Activated T-helper 1 cell treated with anti-CD3 and anti-CD28 coated beads, Interleukin-12 subunit alpha, Interleukin-12 subunit beta, Interleukin-2, Interleukin-4 antibody, amounts not matched to agents 30 ng/mL and 10 ng/mL and 1 ng/mL, durations not matched to agents 14 hours and 24 hours and 36 hours (primary cell): ENCODE measurements at regions not wholly inside any gene's neighbourhood (a gene's known extent, or its start where the extent isn't known, plus 50 kb on each side); places are given as distances from the start of the nearest gene placed in this dataset.

Experiments
- DNase-seq: peaks from one replicate; pipeline ENCODE4 v3.0.0; 2021; ENCODE audit warnings: low spot score
- H3K27ac Mint-ChIP-seq: one replicate; pipeline ENCODE4 v1.8.0; 2021; ENCODE audit warnings: mild to moderate bottlenecking, mixed read lengths
- H3K27me3 Mint-ChIP-seq: one replicate; pipeline ENCODE4 v1.8.0; 2022; ENCODE audit warnings: mild to moderate bottlenecking, moderate library complexity, mixed read lengths; ENCODE audit not compliant: insufficient read depth
- H3K36me3 Mint-ChIP-seq: one replicate; pipeline ENCODE4 v1.8.0; 2021; ENCODE audit warnings: low read depth, mixed read lengths
- H3K4me1 Mint-ChIP-seq: one replicate; pipeline ENCODE4 v1.8.0; 2021; ENCODE audit warnings: low read depth, mixed read lengths
- H3K4me3 Mint-ChIP-seq: one replicate; pipeline ENCODE4 v1.8.0; 2021; ENCODE audit warnings: mild to moderate bottlenecking, moderate library complexity, mixed read lengths
- H3K9me3 Mint-ChIP-seq: one replicate; pipeline ENCODE4 v1.8.0; 2021; ENCODE audit warnings: mixed read lengths
- intact Hi-C: fragments of 100-400 bp; cut with micrococcal nuclease; formaldehyde crosslinking; loops from one replicate; pipeline ENCODE4 v1.15.1; 2024

DNA sequence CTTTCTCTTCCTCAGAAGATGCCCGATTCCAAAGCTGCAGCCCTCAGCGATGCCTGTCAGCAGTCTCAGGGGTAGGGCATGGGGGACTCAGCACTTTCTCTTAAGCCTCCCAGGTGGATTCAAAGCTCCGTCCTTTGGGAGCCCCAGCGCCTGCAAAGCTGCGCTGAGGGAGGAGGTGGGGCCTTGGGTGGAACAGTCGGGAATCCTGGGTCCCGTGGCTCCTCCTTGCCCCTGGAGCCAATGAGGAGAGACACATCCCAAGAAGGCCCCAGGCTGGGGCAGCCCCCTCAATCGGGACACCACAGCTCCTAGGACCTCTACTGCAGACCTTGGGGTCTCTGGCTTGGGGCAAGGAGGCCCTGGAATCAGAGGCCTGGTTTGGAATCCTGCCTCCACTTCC lies 227.5 kb upstream of the IGF1R start:
- Mint-ChIP-seq H3K36me3 (no peaks in the 10 kb centered on the region), H3K4me3 (no peak overlapping the region), H3K27ac (no peak overlapping the region), H3K9me3 (no peaks in the 10 kb centered on the region), H3K27me3 (peaks cover 33% of the 10 kb centered on the region), H3K4me1 (no peaks in the 10 kb centered on the region)
- intact Hi-C loops: loop anchor here (1.0 to 5.0 kb wide), 3 partner anchors 110 to 514 kb away; no protein-coding TSS in a partner anchor
- DNase-seq: no peak

DNA sequence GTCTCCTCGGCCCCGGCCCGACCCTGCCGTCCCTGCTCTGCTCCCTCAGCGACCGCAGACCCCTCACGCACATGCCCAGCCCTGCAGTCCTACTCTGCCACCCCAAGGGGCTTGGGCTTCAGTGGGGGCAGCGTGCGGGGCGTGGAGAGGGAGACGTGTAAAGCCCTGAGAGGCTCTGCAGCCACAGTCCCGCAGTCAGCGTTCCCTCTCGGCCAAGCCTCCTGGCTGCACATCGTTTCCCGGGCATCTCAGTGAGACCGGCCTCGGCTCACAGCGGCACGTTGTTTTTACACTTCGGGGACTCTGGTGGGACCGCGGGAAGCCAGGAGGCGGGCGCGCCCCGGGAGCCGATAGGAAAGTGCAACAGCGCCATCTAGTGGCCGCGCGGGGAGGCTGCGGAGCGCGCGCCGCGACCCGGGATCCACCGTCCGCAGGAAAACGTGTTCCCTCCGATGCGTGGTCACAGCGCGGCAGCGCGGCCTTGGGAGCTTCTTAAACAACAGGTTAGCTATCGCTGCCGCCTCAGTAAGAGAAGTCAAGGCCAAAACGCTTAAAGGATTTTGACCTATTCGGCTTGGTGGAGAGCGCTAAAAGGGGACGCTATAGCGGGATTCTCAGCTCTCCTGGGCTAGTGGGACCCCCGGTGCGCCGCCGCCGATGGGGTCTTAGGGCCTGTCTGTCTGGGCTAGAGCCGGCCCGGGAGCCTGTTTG lies 226.8 kb upstream of the IGF1R start:
- Mint-ChIP-seq H3K36me3 (no peaks in the 10 kb centered on the region), H3K4me3 (no peak overlapping the region), H3K27ac (no peak overlapping the region), H3K9me3 (no peaks in the 10 kb centered on the region), H3K27me3 (peaks cover 35% of the 10 kb centered on the region), H3K4me1 (no peaks in the 10 kb centered on the region)
- intact Hi-C loops: loop anchor here (1.0 to 5.0 kb wide), 3 partner anchors 110 to 514 kb away; no protein-coding TSS in a partner anchor
- peak; percentile 48 for DNase-seq

GRCh38 chr15:98422130-98422478 lies 226.2 kb upstream of the IGF1R start:
- Mint-ChIP-seq H3K4me3 (no peak overlapping the region), H3K9me3 (no peaks in the 10 kb centered on the region), H3K4me1 (no peaks in the 10 kb centered on the region), H3K27me3 (peaks cover 37% of the 10 kb centered on the region), H3K36me3 (no peaks in the 10 kb centered on the region), H3K27ac (no peak overlapping the region)
- no peak for DNase-seq
- intact Hi-C loops: loop anchor here (5.0 kb wide), 2 partner anchors 130 to 515 kb away; no protein-coding TSS in a partner anchor

GRCh38 chr15:98425173-98425572 lies 223.2 kb upstream of the IGF1R start:
- Mint-ChIP-seq H3K27ac (no peak overlapping the region), H3K36me3 (no peaks in the 10 kb centered on the region), H3K27me3 (peaks cover 49% of the 10 kb centered on the region), H3K4me1 (no peaks in the 10 kb centered on the region), H3K4me3 (no peak overlapping the region), H3K9me3 (no peaks in the 10 kb centered on the region)
- no peak for DNase-seq
- intact Hi-C loops: no loop called here

DNA sequence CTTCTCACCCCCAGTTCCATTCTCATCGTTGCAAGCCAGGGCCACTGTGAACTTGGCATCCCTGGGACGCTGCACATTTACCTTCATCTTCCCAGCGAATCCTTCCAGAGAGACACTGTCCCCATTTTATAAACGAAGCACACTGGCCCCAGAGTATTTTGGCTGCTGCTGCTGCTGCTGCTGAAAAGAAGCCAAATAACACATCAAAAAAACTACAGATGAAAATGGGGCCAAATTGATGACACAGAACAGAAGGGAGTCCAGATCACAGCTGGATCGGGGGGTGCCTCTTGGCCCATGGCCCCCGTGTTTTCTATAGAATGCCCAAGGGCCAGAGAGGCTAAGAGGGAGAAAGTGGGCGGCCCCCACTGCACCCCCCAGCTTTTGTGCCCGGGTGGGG lies 221.0 kb upstream of the IGF1R start:
- Mint-ChIP-seq H3K4me1 (no peaks in the 10 kb centered on the region), H3K9me3 (no peaks in the 10 kb centered on the region), H3K36me3 (no peaks in the 10 kb centered on the region), H3K27me3 (peaks cover 35% of the 10 kb centered on the region), H3K4me3 (peak overlapping the region; percentile 40), H3K27ac (no peak overlapping the region)
- DNase-seq: no peak
- intact Hi-C loops: no loop called here

GRCh38 chr15:98428253-98428989 lies 219.9 kb upstream of the IGF1R start:
- Mint-ChIP-seq H3K9me3 (no peaks in the 10 kb centered on the region), H3K4me1 (no peaks in the 10 kb centered on the region), H3K27ac (no peak overlapping the region), H3K4me3 (peak overlapping the region; percentile 19), H3K27me3 (peaks cover 28% of the 10 kb centered on the region), H3K36me3 (no peaks in the 10 kb centered on the region)
- intact Hi-C loops: loop anchor here (1.0 kb wide), 1 partner anchor 117 kb away; no protein-coding TSS in a partner anchor
- DNase-seq: peak; percentile 53

DNA sequence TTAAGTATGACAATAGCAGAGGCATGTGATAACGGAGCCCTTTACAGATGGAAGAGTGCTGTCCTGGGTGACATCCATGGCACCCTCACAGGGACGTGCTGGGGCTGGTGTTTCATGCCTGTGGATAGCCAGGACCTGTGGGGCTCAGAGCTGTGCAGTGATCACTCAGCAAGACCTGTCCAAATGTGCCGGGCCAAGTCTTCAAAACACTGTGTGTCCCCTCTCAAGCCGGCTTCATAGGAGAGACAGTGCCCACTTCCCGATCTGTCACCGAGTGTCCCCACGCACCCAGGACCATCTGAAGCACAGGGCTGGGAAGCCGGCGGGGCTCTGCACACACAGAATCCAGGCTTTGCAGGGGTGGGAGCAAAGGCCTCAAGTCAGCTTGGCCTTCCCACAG lies 217.2 kb upstream of the IGF1R start:
- H3K36me3 Mint-ChIP-seq: no peaks in the 10 kb centered on the region
- no peak for DNase-seq
- H3K4me3 Mint-ChIP-seq: no peak overlapping the region
- no peaks in the 10 kb centered on the region for H3K4me1 Mint-ChIP-seq
- no peak overlapping the region for H3K27ac Mint-ChIP-seq
- intact Hi-C loops: no loop called here
- peaks cover 22% of the 10 kb centered on the region for H3K27me3 Mint-ChIP-seq
- no peaks in the 10 kb centered on the region for H3K9me3 Mint-ChIP-seq

- Mint-ChIP-seq H3K9me3 (no peaks in the 10 kb centered on the region), H3K27me3 (peaks cover 8% of the 10 kb centered on the region), H3K4me1 (no peaks in the 10 kb centered on the region), H3K36me3 (no peaks in the 10 kb centered on the region), H3K27ac (no peak overlapping the region), H3K4me3 (no peak overlapping the region)
- intact Hi-C loops: no loop called here
- DNase-seq: no peak
Observed at GRCh38 chr15:98433346-98433745, 215.0 kb upstream of the IGF1R start.

DNA sequence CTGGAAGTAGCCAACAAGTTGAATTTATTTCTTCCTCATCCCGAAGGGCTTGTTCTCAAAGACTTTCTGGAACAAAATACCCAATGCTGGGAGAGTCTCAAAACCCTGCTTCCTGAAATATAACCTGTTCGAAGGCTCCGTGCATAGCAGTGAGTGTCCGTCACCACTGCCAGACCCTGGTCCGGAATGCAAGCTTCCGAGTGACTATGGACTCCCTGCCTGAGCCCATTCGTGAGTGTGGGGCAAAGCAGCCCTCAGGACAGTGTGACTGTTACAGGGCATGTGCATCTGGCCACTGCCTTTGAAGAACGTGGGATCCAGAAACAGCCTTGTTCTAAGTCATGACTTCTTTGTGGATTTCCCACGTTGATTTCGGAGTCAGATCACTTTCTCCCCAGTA lies 214.5 kb upstream of the IGF1R start:
- no peaks in the 10 kb centered on the region for H3K36me3 Mint-ChIP-seq
- intact Hi-C loops: no loop called here
- H3K4me1 Mint-ChIP-seq: no peaks in the 10 kb centered on the region
- DNase-seq: no peak
- no peaks in the 10 kb centered on the region for H3K9me3 Mint-ChIP-seq
- H3K27me3 Mint-ChIP-seq: peaks cover 8% of the 10 kb centered on the region
- no peak overlapping the region for H3K4me3 Mint-ChIP-seq
- no peak overlapping the region for H3K27ac Mint-ChIP-seq

GRCh38 chr15:98437752-98438151 lies 210.6 kb upstream of the IGF1R start:
- H3K27ac Mint-ChIP-seq: no peak overlapping the region
- no peaks in the 10 kb centered on the region for H3K9me3 Mint-ChIP-seq
- peaks cover 5% of the 10 kb centered on the region for H3K4me1 Mint-ChIP-seq
- intact Hi-C loops: no loop called here
- no peaks in the 10 kb centered on the region for H3K36me3 Mint-ChIP-seq
- H3K4me3 Mint-ChIP-seq: no peak overlapping the region
- H3K27me3 Mint-ChIP-seq: peaks cover 2% of the 10 kb centered on the region
- DNase-seq: no peak

- intact Hi-C loops: no loop called here
- no peak for DNase-seq
- Mint-ChIP-seq H3K27me3 (peaks cover 2% of the 10 kb centered on the region), H3K4me3 (no peak overlapping the region), H3K4me1 (peaks cover 5% of the 10 kb centered on the region), H3K27ac (no peak overlapping the region), H3K9me3 (no peaks in the 10 kb centered on the region), H3K36me3 (no peaks in the 10 kb centered on the region)
Observed at GRCh38 chr15:98438326-98438725, 210.0 kb upstream of the IGF1R start.

DNA sequence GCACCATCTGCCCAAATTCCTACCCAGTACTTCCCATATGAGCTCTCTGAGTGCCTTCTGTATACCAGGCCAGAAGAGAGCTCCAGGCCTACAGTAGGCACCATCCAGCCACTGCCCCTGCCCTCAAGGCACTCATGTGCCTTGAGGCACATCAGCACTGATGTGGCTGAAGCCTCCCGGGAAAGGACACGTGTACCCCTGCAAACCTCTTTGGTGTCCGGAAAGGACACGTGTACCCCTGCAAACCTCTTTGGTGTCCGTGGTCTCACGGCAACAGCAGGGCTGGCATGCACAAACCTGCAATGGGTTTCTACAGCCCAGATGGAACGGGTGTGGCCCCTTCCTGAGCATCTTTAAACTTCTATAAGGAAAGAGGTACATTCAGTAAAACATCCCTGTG lies 209.4 kb upstream of the IGF1R start:
- H3K9me3 Mint-ChIP-seq: no peaks in the 10 kb centered on the region

GRCh38 chr15:98439523-98439942 lies 208.8 kb upstream of the IGF1R start:
- Mint-ChIP-seq H3K36me3 (no peaks in the 10 kb centered on the region), H3K9me3 (no peaks in the 10 kb centered on the region), H3K27ac (no peak overlapping the region), H3K4me1 (peaks cover 5% of the 10 kb centered on the region), H3K27me3 (peaks cover 5% of the 10 kb centered on the region), H3K4me3 (no peak overlapping the region)
- intact Hi-C loops: no loop called here
- no peak for DNase-seq

More for the DNA sequence above, 209.4 kb upstream of the IGF1R start:
- intact Hi-C loops: no loop called here
- Mint-ChIP-seq H3K27me3 (peaks cover 2% of the 10 kb centered on the region), H3K36me3 (no peaks in the 10 kb centered on the region), H3K4me1 (peaks cover 5% of the 10 kb centered on the region), H3K27ac (no peak overlapping the region), H3K4me3 (no peak overlapping the region)
- no peak for DNase-seq
